ENCODE measurements at regions not wholly inside any gene's neighbourhood (a gene's known extent, or its start where the extent isn't known, plus 50 kb on each side); places are given as distances from the start of the nearest gene placed in this dataset.

DNA sequence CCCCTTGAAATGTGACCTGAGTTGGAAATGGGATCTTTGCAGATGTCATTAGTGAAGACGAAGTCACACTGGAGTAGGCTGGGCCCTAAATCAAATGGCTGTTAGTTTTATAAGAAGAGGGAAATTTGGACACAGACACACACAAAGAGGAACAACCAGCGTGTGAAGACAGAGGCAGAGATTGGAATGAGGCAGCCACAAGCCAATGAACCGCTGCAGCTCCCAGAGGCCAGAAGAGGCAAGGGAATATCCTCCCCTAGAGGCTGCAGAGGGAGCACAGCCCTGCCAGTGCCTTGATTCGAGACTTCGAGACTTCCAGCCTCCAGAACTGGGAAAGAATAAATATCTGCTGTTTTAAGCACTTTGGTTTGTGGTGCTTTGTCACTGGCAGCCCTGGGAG, 484.5 kb downstream of the MN1 start:
- no peak for TF ChIP-seq GATA3 (IDR thresholded peaks at IDR 0.05; ENCODE audit: low read depth, low read length)
- no peak for TF ChIP-seq GATA2 (IDR thresholded peaks at IDR 0.05; ENCODE audit: low read depth, low read length)
